Spleen (tissue), 7 donors: ENCODE measurements at regions not wholly inside any gene's neighbourhood (a gene's known extent, or its start where the extent isn't known, plus 50 kb on each side); places are given as distances from the start of the nearest gene placed in this dataset.

Source experiments
- CTCF ChIP-seq, 11 experiments: fragments of 200-600 bp in 7 of 11; fragments of 450-650 bp in 4 of 11; sonication (generic) in 4 of 11; IDR thresholded peaks in 8 of 11; conservative IDR thresholded peaks in 3 of 11; 1 replicate in 7 of 11; 2 replicates in 4 of 11; pipeline versions ENCODE4 v1.4.0 to v1.8.0; 2016 to 2021; ENCODE audit warnings: antibody characterized with exemption in 11 of 11, inconsistent platforms in 4 of 11, mild to moderate bottlenecking in 1 of 11
- POLR2A ChIP-seq, 3 donors: fragments of 450-650 bp; IDR thresholded peaks; one replicate each; pipeline ENCODE4 v1.5.1; 2017; ENCODE audit warnings: antibody characterized with exemption in 3 of 3, mild to moderate bottlenecking in 1 of 3
- donor health status: DM: no; HTN: no; CAD: no; lungs with moderate emphysema.
- donor health status: DM: no; HTN: no; CAD: no.
- donor health status: DM: no; HTN: no; CAD: no.

GRCh38 chr14:48401321-48401720 is 725.9 kb upstream of the MDGA2 start:
- TF ChIP-seq CTCF (IDR thresholded peaks at IDR 0.05 in 8 of 11, conservative IDR thresholded peaks at IDR 0.05 in 3 of 11) (no peak), POLR2A (IDR thresholded peaks at IDR 0.05) (no peak)
